GM21723 (cell line): ENCODE measurements at regions not wholly inside any gene's neighbourhood (a gene's known extent, or its start where the extent isn't known, plus 50 kb on each side); places are given as distances from the start of the nearest gene placed in this dataset.

Source experiments
- ATAC-seq: cut with Tn5 transposase; IDR thresholded peaks from one replicate; pipeline ENCODE4 v1.9.1; 2021; ENCODE audit warnings: mild to moderate bottlenecking, moderate library complexity; ENCODE audit not compliant: unreplicated experiment

DNA sequence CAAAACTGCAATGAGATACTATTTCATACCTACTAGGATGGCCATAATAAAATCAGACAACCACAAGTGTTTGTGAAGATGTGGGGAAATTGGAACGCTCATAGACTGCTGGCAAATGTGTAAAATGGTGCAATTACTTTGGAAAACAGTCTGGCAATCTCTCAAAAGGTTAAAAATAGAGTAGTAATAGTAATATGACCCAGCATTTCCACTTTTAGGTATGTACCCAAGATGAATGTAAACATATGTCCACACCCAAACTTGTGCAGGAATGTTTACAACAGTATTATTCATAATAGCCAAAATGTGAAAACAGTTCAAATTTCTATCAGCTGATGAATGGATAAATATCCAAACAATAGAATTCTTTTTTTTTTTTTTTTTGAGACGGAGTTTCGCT lies 731.6 kb upstream of the ANKRD30A start:
- ATAC-seq, result no peak

GRCh38 chr10:36391405-36391804 lies 734.0 kb upstream of the ANKRD30A start:
- ATAC-seq, result no peak

GRCh38 chr10:36390221-36390620 lies 735.2 kb upstream of the ANKRD30A start:
- no peak for ATAC-seq

- ATAC-seq, result no peak
Measured at GRCh38 chr10:36388166-36388565, 737.2 kb upstream of the ANKRD30A start.

- ATAC-seq, result no peak
Measured at GRCh38 chr10:36385693-36386092, 739.7 kb upstream of the ANKRD30A start.

GRCh38 chr10:36383349-36383748 lies 741.3 kb upstream of the FZD8 start:
- no peak for ATAC-seq

DNA sequence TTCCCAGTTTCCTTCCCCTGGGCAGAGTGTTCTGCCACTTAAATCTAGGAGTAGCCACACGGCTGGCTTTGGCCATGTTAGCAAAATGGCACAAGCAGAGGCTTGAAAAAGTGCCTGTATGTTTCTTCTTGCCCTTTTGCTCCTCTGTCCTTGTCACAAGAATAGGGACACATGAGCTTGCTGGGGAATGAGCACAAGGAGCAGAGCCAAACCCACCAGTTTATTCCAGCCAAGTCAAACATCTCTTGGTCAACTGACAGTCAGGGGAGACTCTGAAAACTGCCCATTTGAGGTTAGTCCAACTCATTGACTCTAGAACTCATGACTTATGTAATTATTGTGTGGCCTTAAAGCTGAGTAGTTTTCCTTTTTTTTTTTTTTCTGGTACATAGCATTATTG lies 739.7 kb upstream of the FZD8 start:
- ATAC-seq, result no peak

- no peak for ATAC-seq
Measured at GRCh38 chr10:36380538-36380937, 738.4 kb upstream of the FZD8 start.

GRCh38 chr10:36375107-36375506 lies 733.0 kb upstream of the FZD8 start:
- ATAC-seq, result no peak

- ATAC-seq, result no peak
Measured at GRCh38 chr10:36373424-36374096, 731.5 kb upstream of the FZD8 start.

DNA sequence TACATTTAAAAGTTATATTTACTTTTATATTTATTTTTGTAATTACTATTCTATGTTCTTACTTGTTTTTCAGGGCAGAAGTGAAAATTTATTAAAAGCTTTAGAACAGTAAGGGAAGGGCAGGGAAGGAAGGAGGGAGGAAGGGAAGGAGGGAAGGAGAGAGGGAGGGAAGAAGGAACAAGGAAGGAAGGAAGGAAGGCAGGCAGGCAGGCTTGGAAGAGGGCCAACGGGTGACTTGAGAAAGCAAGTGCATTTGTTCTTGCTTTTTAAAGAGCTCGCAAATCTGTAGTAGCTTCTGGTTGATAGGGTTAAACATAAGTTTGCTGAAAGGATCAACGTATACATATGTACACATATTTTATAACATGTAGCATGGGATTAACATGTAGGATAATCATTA lies 725.3 kb upstream of the FZD8 start:
- no peak for ATAC-seq

DNA sequence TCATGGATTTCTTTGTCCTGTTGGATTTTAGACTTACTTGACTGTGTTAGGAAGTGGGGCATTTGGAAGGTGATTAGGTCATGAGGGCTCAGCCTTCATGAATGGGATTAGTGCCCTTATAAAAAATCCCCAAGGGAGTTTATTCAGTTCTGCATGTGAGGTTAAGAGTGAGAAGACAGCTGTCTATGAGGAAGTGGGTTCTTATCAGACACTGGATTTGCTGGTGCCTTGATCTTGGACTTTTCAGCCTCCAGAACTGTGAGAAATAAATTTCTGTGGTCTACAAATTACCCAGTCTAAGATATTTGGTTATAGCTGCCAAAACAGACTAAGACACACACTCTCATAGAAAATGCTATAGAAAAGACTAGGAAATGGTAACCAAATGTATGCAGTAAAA lies 724.7 kb upstream of the FZD8 start:
- no peak for ATAC-seq

DNA sequence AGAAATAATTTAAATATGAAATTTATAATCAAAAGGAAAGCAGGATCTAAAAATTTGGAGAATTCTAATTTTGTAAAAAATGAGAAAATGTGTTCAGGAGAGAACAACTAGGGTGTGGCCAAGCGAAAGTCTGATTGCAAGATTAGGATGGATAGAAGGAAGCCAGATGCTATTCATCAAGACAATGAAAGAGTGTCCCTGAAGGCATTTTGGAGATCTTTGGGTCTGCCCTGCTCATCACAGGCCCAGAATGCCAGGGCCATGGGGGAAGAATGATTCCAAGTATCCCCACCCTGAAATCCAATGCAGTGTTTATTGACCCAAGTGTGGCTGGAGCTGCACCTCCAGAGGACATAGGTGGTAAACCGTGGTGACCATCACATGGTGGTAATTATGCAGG lies 724.0 kb upstream of the FZD8 start:
- no peak for ATAC-seq

- no peak for ATAC-seq
Measured at GRCh38 chr10:36362257-36362656, 720.2 kb upstream of the FZD8 start.

DNA sequence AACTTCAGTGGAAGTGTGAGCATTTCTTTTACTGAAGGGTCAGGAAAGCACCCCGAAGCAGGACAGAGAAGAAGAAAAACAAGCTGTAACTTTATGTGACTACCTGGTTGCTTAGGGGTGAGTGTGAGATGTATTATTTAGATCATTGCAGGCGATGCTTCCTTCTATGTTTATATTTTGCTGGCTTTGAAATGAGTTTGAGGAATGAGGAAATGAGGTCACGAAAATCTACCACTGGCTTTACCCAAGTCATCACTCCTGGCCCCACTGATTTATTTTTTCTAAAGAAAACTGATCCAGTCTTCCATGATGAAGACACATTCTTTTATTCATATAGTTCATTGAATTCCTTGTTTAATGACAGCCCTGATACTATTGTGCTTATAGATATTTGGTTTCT lies 716.6 kb upstream of the FZD8 start:
- no peak for ATAC-seq

- ATAC-seq, result no peak
Measured at GRCh38 chr10:36354633-36355032, 712.5 kb upstream of the FZD8 start.

DNA sequence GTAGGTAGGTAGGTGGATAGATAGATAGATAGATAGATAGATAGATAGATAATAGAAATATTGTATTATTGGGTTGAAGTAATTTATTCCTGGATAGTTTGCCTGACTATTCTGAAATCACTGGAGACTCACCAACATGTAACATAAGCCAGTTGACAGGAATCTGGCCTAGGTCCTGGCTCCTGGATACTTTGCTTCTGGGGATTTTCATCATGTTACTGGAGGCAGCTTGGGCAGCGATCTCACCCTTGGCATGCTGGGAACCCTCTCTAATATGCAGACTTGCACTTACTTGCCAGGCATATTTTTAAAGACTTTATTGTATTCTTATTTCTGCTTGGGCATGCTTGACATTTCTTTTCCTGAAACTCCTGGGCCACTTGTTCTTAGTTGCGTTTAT lies 709.1 kb upstream of the FZD8 start:
- ATAC-seq, result no peak

GRCh38 chr10:36349445-36350078 lies 707.5 kb upstream of the FZD8 start:
- no peak for ATAC-seq

GRCh38 chr10:36345807-36346206 lies 703.7 kb upstream of the FZD8 start:
- no peak for ATAC-seq

GRCh38 chr10:36345175-36345533 lies 703.1 kb upstream of the FZD8 start:
- ATAC-seq, result no peak

DNA sequence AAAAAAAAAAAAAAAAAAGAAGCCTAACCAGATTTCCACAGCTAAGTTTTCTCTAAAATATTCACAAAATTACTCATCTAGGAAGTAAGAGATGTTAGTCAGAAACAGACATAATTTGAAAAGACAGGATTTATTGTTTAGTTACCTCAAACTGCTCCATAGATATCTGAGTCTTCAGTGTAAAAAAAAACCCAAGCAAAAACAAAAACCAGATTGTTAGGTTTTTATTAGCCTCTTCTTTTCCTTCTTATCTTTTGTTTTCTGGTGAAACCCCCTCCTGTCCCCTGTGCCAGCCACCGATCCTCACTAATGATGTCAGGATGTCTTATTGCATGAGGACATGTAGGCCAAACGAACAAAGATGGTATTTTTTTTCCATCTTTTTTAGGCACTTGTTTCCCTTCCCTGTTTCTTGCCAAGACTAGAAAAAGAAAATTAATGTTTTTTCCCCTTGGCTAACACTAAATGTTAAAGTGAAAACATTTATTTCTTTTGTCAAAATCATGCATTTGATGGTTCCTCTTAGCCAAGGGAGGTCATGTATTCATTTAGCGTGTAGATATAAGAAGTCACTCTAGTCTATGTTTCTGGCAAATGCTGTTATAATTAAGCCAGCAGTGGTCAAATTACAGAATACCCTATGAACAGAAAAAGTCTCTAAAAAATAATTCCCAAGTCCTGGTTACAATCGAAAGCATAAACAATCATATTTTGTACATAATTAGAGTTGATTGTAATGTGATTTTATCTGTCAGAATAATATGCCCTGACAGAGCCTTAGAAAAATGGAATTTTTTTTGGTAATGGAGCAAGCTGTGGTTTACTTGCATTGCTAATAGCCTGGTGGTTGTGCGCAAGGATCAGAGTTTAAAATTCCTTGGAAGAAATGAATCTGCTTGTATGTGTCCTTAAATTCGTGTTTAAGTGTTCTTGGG lies 702.4 kb upstream of the FZD8 start:
- no peak for ATAC-seq

GRCh38 chr10:36342781-36343180 lies 700.7 kb upstream of the FZD8 start:
- ATAC-seq, result no peak
